ENCODE measurements at regions not wholly inside any gene's neighbourhood (a gene's known extent, or its start where the extent isn't known, plus 50 kb on each side); places are given as distances from the start of the nearest gene placed in this dataset.

GRCh38 chr5:114839360-114839759 is 330.3 kb downstream of the TRIM36 start:
- Histone ChIP-seq H3K27ac (no peak overlapping the region), H3K36me3 (no peaks in the 10 kb centered on the region)
- 63 to 89% (median 75%) methylated on average over 5 of the region's 5 CpGs for WGBS, 5 donors

GRCh38 chr5:114838937-114839336 is 330.8 kb downstream of the TRIM36 start:
- TF ChIP-seq POLR2AphosphoS5 (IDR thresholded peaks at IDR 0.05): no peak
- no peak for TF ChIP-seq CTCF (IDR thresholded peaks at IDR 0.05 in 8 of 11, conservative IDR thresholded peaks at IDR 0.05 in 3 of 11)
- TF ChIP-seq POLR2A (IDR thresholded peaks at IDR 0.05): no peak
- intact Hi-C loops (cut with DNase I; ENCODE audit: low total_unique reads): no loop called here
- peaks cover 0 to 9% (median under 1%) of the 10 kb centered on the region in 8 donors for H3K9me3 ChIP-seq
- 80 to 94% (median 82%) methylated on average over 2 of the region's 2 CpGs for WGBS, 5 donors
- H3K4me3 ChIP-seq: no peak overlapping the region
- DNase-seq: no peak
- H3K36me3 ChIP-seq: no peaks in the 10 kb centered on the region
- no peaks in the 10 kb centered on the region for H3K4me1 ChIP-seq
- no peak overlapping the region for H3K27ac ChIP-seq
- H3K27me3 ChIP-seq (replicated peaks in 1 of 7): no peaks in the 10 kb centered on the region

More at GRCh38 chr5:114839360-114839759, 330.3 kb downstream of the TRIM36 start:
- Histone ChIP-seq H3K9me3 (peaks cover 0 to 14% (median 5%) of the 10 kb centered on the region in 8 donors), H3K27me3 (replicated peaks in 1 of 7) (no peaks in the 10 kb centered on the region), H3K4me1 (no peaks in the 10 kb centered on the region), H3K4me3 (no peak overlapping the region)
- TF ChIP-seq CTCF (IDR thresholded peaks at IDR 0.05 in 8 of 11, conservative IDR thresholded peaks at IDR 0.05 in 3 of 11) (no peak), POLR2A (IDR thresholded peaks at IDR 0.05) (no peak), POLR2AphosphoS5 (IDR thresholded peaks at IDR 0.05) (no peak)
- DNase-seq: peak; percentile 41
- intact Hi-C loops (cut with DNase I; ENCODE audit: low total_unique reads): no loop called here

- TF ChIP-seq CTCF (IDR thresholded peaks at IDR 0.05 in 8 of 11, conservative IDR thresholded peaks at IDR 0.05 in 3 of 11) (no peak), POLR2A (IDR thresholded peaks at IDR 0.05) (no peak), POLR2AphosphoS5 (IDR thresholded peaks at IDR 0.05) (no peak)
Measured at GRCh38 chr5:114830114-114830513, 339.6 kb downstream of the TRIM36 start.

GRCh38 chr5:114822863-114823262 is 346.8 kb downstream of the TRIM36 start:
- H3K27ac ChIP-seq: no peak overlapping the region
- DNase-seq: no peak
- intact Hi-C loops (cut with DNase I; ENCODE audit: low total_unique reads): no loop called here
- peaks cover 0 to 57% (median 24%) of the 10 kb centered on the region in 8 donors for H3K9me3 ChIP-seq
- no peak for TF ChIP-seq POLR2AphosphoS5 (IDR thresholded peaks at IDR 0.05)
- no peak for TF ChIP-seq POLR2A (IDR thresholded peaks at IDR 0.05)
- TF ChIP-seq CTCF (IDR thresholded peaks at IDR 0.05 in 8 of 11, conservative IDR thresholded peaks at IDR 0.05 in 3 of 11): no peak
- no peaks in the 10 kb centered on the region for H3K36me3 ChIP-seq
- H3K27me3 ChIP-seq (replicated peaks in 1 of 7): no peaks in the 10 kb centered on the region
- no peaks in the 10 kb centered on the region for H3K4me1 ChIP-seq
- H3K4me3 ChIP-seq: no peak overlapping the region

More at GRCh38 chr5:114830114-114830513, 339.6 kb downstream of the TRIM36 start:
- Histone ChIP-seq H3K4me1 (no peaks in the 10 kb centered on the region), H3K9me3 (peaks cover 0 to 26% (median 10%) of the 10 kb centered on the region in 8 donors), H3K27me3 (replicated peaks in 1 of 7) (no peaks in the 10 kb centered on the region), H3K4me3 (no peak overlapping the region), H3K36me3 (no peaks in the 10 kb centered on the region), H3K27ac (no peak overlapping the region)
- intact Hi-C loops (cut with DNase I; ENCODE audit: low total_unique reads): no loop called here
- DNase-seq: peak; percentile 44
- WGBS, 5 donors: 57 to 73% (median 62%) methylated on average over 2 of the region's 2 CpGs
